ENCODE measurements at regions not wholly inside any gene's neighbourhood (a gene's known extent, or its start where the extent isn't known, plus 50 kb on each side); places are given as distances from the start of the nearest gene placed in this dataset.

- no peak for DNase-seq
Measured at GRCh38 chr1:93815366-93816110, 63.5 kb downstream of the DNTTIP2 start.

GRCh38 chr1:93814795-93815340, 64.1 kb downstream of the DNTTIP2 start:
- no peak for DNase-seq

- peak; percentile 66 for DNase-seq
Measured at GRCh38 chr1:93814059-93814794, 64.8 kb downstream of the DNTTIP2 start.

- no peak for DNase-seq
Measured at GRCh38 chr1:93813076-93813475, 65.9 kb downstream of the DNTTIP2 start.

GRCh38 chr1:93811326-93812065, 67.5 kb downstream of the DNTTIP2 start:
- DNase-seq: no peak

- DNase-seq: no peak
Measured at GRCh38 chr1:93810316-93810715, 68.7 kb downstream of the DNTTIP2 start.

- no peak for DNase-seq
Measured at GRCh38 chr1:93808871-93809270, 70.1 kb downstream of the DNTTIP2 start.

- DNase-seq: no peak
Measured at GRCh38 chr1:93807311-93807930, 71.6 kb downstream of the DNTTIP2 start.

GRCh38 chr1:93805027-93805610, 73.9 kb downstream of the DNTTIP2 start:
- DNase-seq: no peak

- DNase-seq: no peak
Measured at GRCh38 chr1:93804412-93804811, 74.6 kb downstream of the DNTTIP2 start.

GRCh38 chr1:93801471-93801870, 77.5 kb downstream of the DNTTIP2 start:
- no peak for DNase-seq

GRCh38 chr1:93800856-93801255, 78.2 kb downstream of the DNTTIP2 start:
- DNase-seq: no peak

GRCh38 chr1:93798291-93798690, 80.7 kb downstream of the DNTTIP2 start:
- DNase-seq: no peak

- DNase-seq: peak; percentile 54
Measured at GRCh38 chr1:93784538-93784937, 94.5 kb downstream of the DNTTIP2 start.

GRCh38 chr1:93783876-93784275, 95.1 kb downstream of the DNTTIP2 start:
- DNase-seq: no peak

GRCh38 chr1:93779540-93780165, 98.0 kb upstream of the BCAR3 start:
- no peak for DNase-seq

GRCh38 chr1:93778457-93778856, 96.8 kb upstream of the BCAR3 start:
- no peak for DNase-seq

GRCh38 chr1:93777255-93777654, 95.6 kb upstream of the BCAR3 start:
- no peak for DNase-seq

GRCh38 chr1:93776728-93777127, 95.1 kb upstream of the BCAR3 start:
- DNase-seq: no peak

- peak; percentile 82 for DNase-seq
Measured at GRCh38 chr1:93775224-93775623, 93.6 kb upstream of the BCAR3 start.

GRCh38 chr1:93774707-93775106, 93.1 kb upstream of the BCAR3 start:
- no peak for DNase-seq
